ENCODE measurements at regions not wholly inside any gene's neighbourhood (a gene's known extent, or its start where the extent isn't known, plus 50 kb on each side); places are given as distances from the start of the nearest gene placed in this dataset.

DNA sequence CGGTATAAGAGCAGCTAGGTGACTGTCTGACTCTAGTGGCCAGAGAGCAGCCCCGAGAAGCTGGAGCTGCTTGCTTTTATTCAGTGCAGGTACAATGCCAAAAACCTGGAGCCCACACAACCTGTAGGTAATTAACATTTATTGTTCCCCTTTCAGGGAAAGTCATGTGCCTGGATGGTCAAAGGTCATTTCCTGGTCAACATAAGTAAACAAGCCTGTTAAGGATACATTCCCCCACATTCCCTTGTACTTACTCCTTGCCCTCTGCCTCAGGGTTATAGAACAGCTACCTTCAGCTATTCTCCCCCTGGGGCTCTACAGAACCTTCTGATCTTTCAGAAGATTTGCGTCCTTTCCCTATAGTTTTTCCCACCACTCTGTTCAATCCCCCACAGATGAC is 253.4 kb downstream of the TMA16 start:
- H3K9me3 ChIP-seq, result no peaks in the 10 kb centered on the region
- H3K27me3 ChIP-seq, result no peaks in the 10 kb centered on the region
- DNase-seq, result no peak
- no peak for TF ChIP-seq CTCF (IDR thresholded peaks at IDR 0.05)
- no peak for TF ChIP-seq POLR2A (IDR thresholded peaks at IDR 0.05)
- intact Hi-C loops (cut with DNase I), result no loop called here
- no peaks in the 10 kb centered on the region for H3K36me3 ChIP-seq
- no peak overlapping the region for H3K4me3 ChIP-seq
- WGBS, 4 donors, result 82 to 90% (median 86%) methylated on average over 3 of the region's 3 CpGs
- H3K4me1 ChIP-seq, result no peaks in the 10 kb centered on the region
- H3K27ac ChIP-seq, result no peak overlapping the region
- no peak for ATAC-seq

GRCh38 chr4:163748449-163748848 is 254.0 kb downstream of the TMA16 start:
- WGBS, 4 donors, result 48 to 65% (median 61%) methylated on average over 2 of the region's 2 CpGs
- no peak overlapping the region for H3K4me3 ChIP-seq
- no peak for ATAC-seq
- intact Hi-C loops (cut with DNase I), result no loop called here
- no peaks in the 10 kb centered on the region for H3K9me3 ChIP-seq
- TF ChIP-seq CTCF (IDR thresholded peaks at IDR 0.05) (no peak), POLR2A (IDR thresholded peaks at IDR 0.05) (no peak)
- no peaks in the 10 kb centered on the region for H3K27me3 ChIP-seq
- no peak for DNase-seq
- no peaks in the 10 kb centered on the region for H3K36me3 ChIP-seq
- H3K4me1 ChIP-seq, result no peaks in the 10 kb centered on the region
- no peak overlapping the region for H3K27ac ChIP-seq

DNA sequence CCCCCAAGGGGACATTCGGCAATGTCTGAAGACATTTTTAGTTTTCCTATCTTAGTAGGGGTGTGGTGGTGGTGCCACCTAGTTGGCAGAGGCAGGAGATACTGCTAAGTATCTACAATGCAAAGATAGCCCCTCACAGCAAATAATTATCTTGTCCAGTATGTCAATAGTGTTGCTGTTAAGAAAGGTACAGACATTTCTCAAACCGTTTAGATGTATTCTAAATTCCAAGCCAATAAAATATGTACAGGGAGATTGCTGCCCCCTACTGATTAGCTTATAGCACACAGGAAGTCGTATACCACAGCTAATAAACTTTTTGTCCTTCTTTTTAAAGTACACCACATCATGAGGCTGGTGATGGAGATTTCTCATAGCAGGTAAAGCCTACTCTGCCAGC is 260.5 kb downstream of the TMA16 start:
- intact Hi-C loops (cut with DNase I), result no loop called here
- Histone ChIP-seq H3K27me3 (no peaks in the 10 kb centered on the region), H3K27ac (no peak overlapping the region), H3K4me3 (no peak overlapping the region), H3K36me3 (no peaks in the 10 kb centered on the region), H3K9me3 (no peaks in the 10 kb centered on the region), H3K4me1 (no peaks in the 10 kb centered on the region)
- TF ChIP-seq POLR2A (IDR thresholded peaks at IDR 0.05), result no peak
- peak in 2 of 12 donors; percentile 20 to 24 for TF ChIP-seq CTCF (IDR thresholded peaks at IDR 0.05)
- DNase-seq (no peak), ATAC-seq (no peak)
- WGBS, 4 donors, result 32 to 39% (median 35%) methylated on average over 3 of the region's 3 CpGs

DNA sequence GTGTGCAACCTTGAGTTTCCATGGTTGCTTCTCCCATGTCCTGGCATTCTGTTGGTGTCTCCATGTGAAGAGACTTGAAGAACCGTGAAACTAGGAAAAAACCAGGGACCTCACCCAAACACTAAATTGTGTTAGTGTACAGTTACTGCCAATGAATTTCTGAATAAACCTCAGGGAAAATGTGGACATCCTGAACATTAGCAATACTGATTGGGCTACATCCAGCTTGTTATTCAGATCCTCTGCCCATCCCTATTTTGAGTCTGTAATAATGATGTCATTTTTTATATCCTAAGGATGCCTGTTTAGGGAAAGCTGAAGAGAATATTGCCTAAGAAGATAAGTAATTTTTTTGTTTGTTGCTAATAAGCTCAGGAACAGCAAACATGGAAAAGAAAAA is 262.7 kb downstream of the TMA16 start:
- WGBS, 4 donors, result 54 to 81% (median 79%) methylated on average over 1 of the region's 1 CpG
- DNase-seq, result no peak
- intact Hi-C loops (cut with DNase I), result no loop called here
- no peak for TF ChIP-seq POLR2A (IDR thresholded peaks at IDR 0.05)
- TF ChIP-seq CTCF (IDR thresholded peaks at IDR 0.05), result no peak
- Histone ChIP-seq H3K4me3 (no peak overlapping the region), H3K27ac (no peak overlapping the region), H3K27me3 (no peaks in the 10 kb centered on the region), H3K9me3 (no peaks in the 10 kb centered on the region), H3K4me1 (no peaks in the 10 kb centered on the region), H3K36me3 (no peaks in the 10 kb centered on the region)
- ATAC-seq, result no peak

Data from heart left ventricle (tissue), 16 donors.